ENCODE measurements at regions not wholly inside any gene's neighbourhood (a gene's known extent, or its start where the extent isn't known, plus 50 kb on each side); places are given as distances from the start of the nearest gene placed in this dataset.

DNA sequence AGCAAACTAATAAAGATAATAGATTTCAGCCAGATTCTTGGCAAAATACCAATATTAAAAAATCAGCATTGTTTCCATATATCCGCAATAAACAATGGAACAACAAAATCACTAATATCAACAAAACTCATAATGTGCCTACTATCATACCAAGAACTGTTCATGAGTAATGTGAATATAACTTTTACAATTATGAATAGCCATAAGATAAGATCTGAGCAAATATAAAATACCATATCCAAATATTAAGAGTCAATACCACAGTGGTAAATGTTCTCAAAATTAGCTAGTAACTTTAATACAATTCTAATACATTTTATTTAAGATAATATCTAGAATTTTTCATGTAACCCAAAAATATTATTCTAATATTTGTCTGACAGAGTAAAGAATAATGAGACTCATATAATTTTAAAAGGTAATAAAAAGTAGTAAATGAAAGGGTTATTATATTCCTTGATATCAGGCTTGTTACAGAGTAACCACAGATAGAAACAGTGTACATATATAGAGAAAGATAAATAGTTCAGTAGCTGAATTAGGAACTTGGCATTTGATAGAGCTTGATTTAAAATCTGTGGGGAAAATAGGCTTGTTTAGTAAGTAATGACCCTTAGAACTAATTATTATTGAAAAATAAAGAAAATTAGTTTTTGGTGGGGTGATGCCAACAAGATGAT lies 2126.6 kb downstream of the MRPL39 start:
- Histone ChIP-seq H3K4me1 (no peaks in the 10 kb centered on the region), H3K27me3 (no peaks in the 10 kb centered on the region), H3K9me3 (no peaks in the 10 kb centered on the region), H3K4me3 (no peak overlapping the region), H3K36me3 (no peaks in the 10 kb centered on the region), H3K27ac (no peak overlapping the region)
- DNase-seq (no peak), ATAC-seq (no peak)
- TF ChIP-seq POLR2A (IDR thresholded peaks at IDR 0.05), result no peak
- no peak for TF ChIP-seq CTCF (IDR thresholded peaks at IDR 0.05)
- intact Hi-C loops (cut with DNase I), result no loop called here
- WGBS (ENCODE audit: insufficient coverage, low coverage, low lambda C conversion rate, missing lambda C conversion rate), result 87% methylated on average over 1 of the region's 1 CpG

- H3K9me3 ChIP-seq, result no peaks in the 10 kb centered on the region
- no peaks in the 10 kb centered on the region for H3K36me3 ChIP-seq
- H3K27ac ChIP-seq, result no peak overlapping the region
- no peaks in the 10 kb centered on the region for H3K4me1 ChIP-seq
- no peak for DNase-seq
- H3K4me3 ChIP-seq, result no peak overlapping the region
- ATAC-seq, result no peak
- TF ChIP-seq CTCF (IDR thresholded peaks at IDR 0.05), result no peak
- TF ChIP-seq POLR2A (IDR thresholded peaks at IDR 0.05), result no peak
- intact Hi-C loops (cut with DNase I), result no loop called here
- no peaks in the 10 kb centered on the region for H3K27me3 ChIP-seq
Observed at GRCh38 chr21:23478381-23478780, 2128.9 kb downstream of the MRPL39 start.

- Histone ChIP-seq H3K36me3 (no peaks in the 10 kb centered on the region), H3K9me3 (no peaks in the 10 kb centered on the region), H3K27me3 (no peaks in the 10 kb centered on the region), H3K27ac (no peak overlapping the region), H3K4me3 (no peak overlapping the region), H3K4me1 (no peaks in the 10 kb centered on the region)
- TF ChIP-seq POLR2A (IDR thresholded peaks at IDR 0.05), result no peak
- no peak for TF ChIP-seq CTCF (IDR thresholded peaks at IDR 0.05)
- ATAC-seq, result no peak
- 60% methylated on average over 6 of the region's 7 CpGs for WGBS (ENCODE audit: insufficient coverage, low coverage, low lambda C conversion rate, missing lambda C conversion rate)
- intact Hi-C loops (cut with DNase I), result no loop called here
- no peak for DNase-seq
Observed at GRCh38 chr21:23475281-23476219, 2131.7 kb downstream of the MRPL39 start.

DNA sequence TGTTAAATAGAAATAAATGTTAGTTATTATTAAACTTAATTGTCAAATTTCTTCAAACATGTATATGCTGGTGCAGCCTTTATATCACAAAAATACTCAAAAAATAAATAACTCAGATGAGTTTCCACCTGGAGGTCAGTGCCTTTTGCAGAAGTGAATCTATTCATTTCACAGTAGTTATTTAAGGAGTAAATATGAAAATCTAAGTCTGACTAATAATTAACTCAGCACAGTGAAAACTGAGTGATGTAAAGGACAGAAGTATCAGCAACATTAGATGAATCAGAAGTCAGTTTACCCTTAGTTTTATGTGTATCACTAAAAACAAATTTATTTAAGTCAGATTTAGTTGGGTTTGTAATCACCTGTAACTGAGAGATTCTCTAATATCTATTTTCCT lies 2135.4 kb downstream of the MRPL39 start:
- no peak overlapping the region for H3K27ac ChIP-seq
- TF ChIP-seq POLR2A (IDR thresholded peaks at IDR 0.05), result no peak
- TF ChIP-seq CTCF (IDR thresholded peaks at IDR 0.05), result no peak
- no peaks in the 10 kb centered on the region for H3K4me1 ChIP-seq
- H3K4me3 ChIP-seq, result no peak overlapping the region
- H3K36me3 ChIP-seq, result no peaks in the 10 kb centered on the region
- no peak for DNase-seq
- no peaks in the 10 kb centered on the region for H3K9me3 ChIP-seq
- H3K27me3 ChIP-seq, result no peaks in the 10 kb centered on the region
- no peak for ATAC-seq
- intact Hi-C loops (cut with DNase I), result no loop called here
